Neural progenitor cell (in vitro differentiated cells): ENCODE measurements at regions not wholly inside any gene's neighbourhood (a gene's known extent, or its start where the extent isn't known, plus 50 kb on each side); places are given as distances from the start of the nearest gene placed in this dataset.

Source experiments
- DNase-seq: peaks from one replicate; pipeline ENCODE4 v3.0.0-alpha.2; 2016; ENCODE audit warnings: low spot score
- H2AFZ ChIP-seq: fragments of 200-600 bp; sonication (generic); replicated peaks from 2 replicates; pipeline ENCODE4 v1.6.1; 2016; ENCODE audit warnings: antibody characterized with exemption
- H3F3A ChIP-seq: fragments of 200-600 bp; sonication (generic); 2 replicates; pipeline ENCODE4 v1.6.1; 2016; ENCODE audit warnings: antibody characterized with exemption, low read depth
- H3K27ac ChIP-seq: fragments of 200-600 bp; sonication (generic); 2 replicates; pipeline ENCODE4 v1.5.1; 2016; ENCODE audit warnings: mild to moderate bottlenecking
- H3K27me3 ChIP-seq: fragments of 200-600 bp; sonication (generic); 2 replicates; pipeline ENCODE4 v1.6.1; 2016; ENCODE audit warnings: mild to moderate bottlenecking, moderate library complexity
- H3K36me3 ChIP-seq: fragments of 200-600 bp; sonication (generic); 2 replicates; pipeline ENCODE4 v1.5.1; 2016
- H3K4me1 ChIP-seq: fragments of 200-600 bp; sonication (generic); 2 replicates; pipeline ENCODE4 v1.6.1; 2016; ENCODE audit warnings: mixed run types
- H3K4me2 ChIP-seq: fragments of 200-600 bp; sonication (generic); 2 replicates; pipeline ENCODE4 v1.6.1; 2016
- H3K4me3 ChIP-seq: fragments of 200-600 bp; sonication (generic); 2 replicates; pipeline ENCODE4 v1.5.1; 2016
- H3K79me2 ChIP-seq: fragments of 200-600 bp; sonication (generic); 2 replicates; pipeline ENCODE4 v1.6.1; 2016; ENCODE audit warnings: low read depth
- H3K9ac ChIP-seq: fragments of 200-600 bp; sonication (generic); 2 replicates; pipeline ENCODE4 v1.6.1; 2016
- H3K9me3 ChIP-seq: fragments of 200-600 bp; sonication (generic); 2 replicates; pipeline ENCODE4 v1.5.1; 2016; ENCODE audit warnings: low read depth
- H4K20me1 ChIP-seq: fragments of 200-600 bp; sonication (generic); 2 replicates; pipeline ENCODE4 v1.6.1; 2016; ENCODE audit warnings: low read depth
- H3K27ac Mint-ChIP-seq: 3 replicates; pipeline ENCODE4 v1.8.0; 2021; ENCODE audit warnings: mixed read lengths
- H3K27me3 Mint-ChIP-seq: 2 replicates; pipeline ENCODE4 v1.8.0; 2022; ENCODE audit warnings: low read depth, mild to moderate bottlenecking, inconsistent platforms, moderate library complexity, mixed read lengths; ENCODE audit not compliant: insufficient read depth
- H3K36me3 Mint-ChIP-seq: 3 replicates; pipeline ENCODE4 v1.8.0; 2021; ENCODE audit warnings: mixed read lengths
- H3K4me1 Mint-ChIP-seq: 3 replicates; pipeline ENCODE4 v1.8.0; 2021; ENCODE audit warnings: mixed read lengths
- H3K4me3 Mint-ChIP-seq: 3 replicates; pipeline ENCODE4 v1.8.0; 2021; ENCODE audit warnings: mild to moderate bottlenecking, moderate library complexity, mixed read lengths
- H3K9me3 Mint-ChIP-seq: 3 replicates; pipeline ENCODE4 v1.8.0; 2020; ENCODE audit warnings: mixed read lengths
- EZH2 ChIP-seq: fragments of 200-600 bp; sonication (generic); IDR thresholded peaks from 2 replicates; pipeline ENCODE4 v1.6.1; 2017; ENCODE audit warnings: antibody characterized with exemption, mild to moderate bottlenecking, moderate library complexity
- EZH2phosphoT487 ChIP-seq: fragments of 200-600 bp; sonication (generic); IDR thresholded peaks from 2 replicates; pipeline ENCODE4 v1.6.1; 2017; ENCODE audit warnings: antibody characterized with exemption
- TF ChIP-seq, protein P1 (sequence below): fragments of 200-600 bp; sonication (generic); IDR thresholded peaks from 2 replicates; pipeline ENCODE4 v1.5.1; 2017; ENCODE audit warnings: antibody characterized with exemption, mild to moderate bottlenecking

DNA sequence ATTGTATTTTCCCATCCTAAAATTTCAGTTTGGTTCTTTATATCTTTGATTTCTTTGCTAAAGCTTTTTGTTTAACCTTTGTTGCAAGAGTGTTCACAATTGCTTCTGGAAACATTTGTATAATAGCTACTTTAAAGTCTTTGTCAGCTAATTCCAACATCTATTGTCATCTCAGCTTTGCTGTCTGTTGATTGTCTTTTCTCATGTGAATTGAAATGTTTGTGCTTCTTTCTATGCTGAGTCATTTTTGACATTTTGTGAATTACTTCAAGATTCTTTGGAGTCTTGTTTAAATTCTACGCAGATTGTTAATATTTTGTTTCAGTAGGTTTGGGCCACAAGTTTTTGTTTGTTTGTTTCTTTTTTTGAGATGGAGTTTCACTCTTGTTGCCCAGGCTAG, 73.2 kb downstream of the SUCNR1 start:
- no peak overlapping the region for H3K9ac ChIP-seq
- no peaks in the 10 kb centered on the region for H3F3A ChIP-seq
- H3K36me3 Mint-ChIP-seq: no peaks in the 10 kb centered on the region
- no peaks in the 10 kb centered on the region for H4K20me1 ChIP-seq
- no peak overlapping the region for H3K4me3 ChIP-seq
- peaks cover 4% of the 10 kb centered on the region for H3K27me3 Mint-ChIP-seq
- H3K9me3 ChIP-seq: no peaks in the 10 kb centered on the region
- no peaks in the 10 kb centered on the region for H3K27me3 ChIP-seq
- no peak overlapping the region for H2AFZ ChIP-seq
- H3K4me3 Mint-ChIP-seq: no peak overlapping the region
- no peak overlapping the region for H3K27ac Mint-ChIP-seq
- TF ChIP-seq EZH2 (no peak), EZH2phosphoT487 (no peak)
- TF ChIP-seq, protein P1, sequence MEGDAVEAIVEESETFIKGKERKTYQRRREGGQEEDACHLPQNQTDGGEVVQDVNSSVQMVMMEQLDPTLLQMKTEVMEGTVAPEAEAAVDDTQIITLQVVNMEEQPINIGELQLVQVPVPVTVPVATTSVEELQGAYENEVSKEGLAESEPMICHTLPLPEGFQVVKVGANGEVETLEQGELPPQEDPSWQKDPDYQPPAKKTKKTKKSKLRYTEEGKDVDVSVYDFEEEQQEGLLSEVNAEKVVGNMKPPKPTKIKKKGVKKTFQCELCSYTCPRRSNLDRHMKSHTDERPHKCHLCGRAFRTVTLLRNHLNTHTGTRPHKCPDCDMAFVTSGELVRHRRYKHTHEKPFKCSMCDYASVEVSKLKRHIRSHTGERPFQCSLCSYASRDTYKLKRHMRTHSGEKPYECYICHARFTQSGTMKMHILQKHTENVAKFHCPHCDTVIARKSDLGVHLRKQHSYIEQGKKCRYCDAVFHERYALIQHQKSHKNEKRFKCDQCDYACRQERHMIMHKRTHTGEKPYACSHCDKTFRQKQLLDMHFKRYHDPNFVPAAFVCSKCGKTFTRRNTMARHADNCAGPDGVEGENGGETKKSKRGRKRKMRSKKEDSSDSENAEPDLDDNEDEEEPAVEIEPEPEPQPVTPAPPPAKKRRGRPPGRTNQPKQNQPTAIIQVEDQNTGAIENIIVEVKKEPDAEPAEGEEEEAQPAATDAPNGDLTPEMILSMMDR: no peak
- H3K36me3 ChIP-seq: no peaks in the 10 kb centered on the region
- no peak overlapping the region for H3K4me2 ChIP-seq
- no peaks in the 10 kb centered on the region for H3K79me2 ChIP-seq
- peaks cover 4% of the 10 kb centered on the region for H3K9me3 Mint-ChIP-seq
- DNase-seq: no peak
- H3K4me1 ChIP-seq: no peaks in the 10 kb centered on the region
- no peak overlapping the region for H3K27ac ChIP-seq
- H3K4me1 Mint-ChIP-seq: no peaks in the 10 kb centered on the region

DNA sequence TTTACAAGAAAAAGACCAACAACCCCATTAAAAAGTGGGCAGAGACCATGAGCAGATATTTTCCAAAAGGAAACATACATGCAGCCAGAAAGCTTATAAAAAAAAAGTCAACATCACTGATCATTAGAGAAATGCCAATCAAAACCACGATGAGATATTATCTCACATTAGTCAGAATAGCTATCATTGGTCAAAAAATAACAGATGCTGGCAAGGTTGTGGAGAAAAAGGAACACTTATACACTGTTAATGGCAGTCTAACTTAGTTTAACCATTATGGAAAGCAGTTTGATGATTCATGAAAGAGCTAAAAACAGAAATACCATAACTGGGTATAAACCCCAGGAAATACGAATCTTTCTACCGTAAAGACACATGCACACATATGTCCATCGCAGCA, 76.3 kb downstream of the SUCNR1 start:
- H3K9me3 ChIP-seq: no peaks in the 10 kb centered on the region
- no peak overlapping the region for H2AFZ ChIP-seq
- peaks cover 4% of the 10 kb centered on the region for H3K9me3 Mint-ChIP-seq
- H3K4me1 Mint-ChIP-seq: no peaks in the 10 kb centered on the region
- H3K4me1 ChIP-seq: no peaks in the 10 kb centered on the region
- H3K4me3 ChIP-seq: no peak overlapping the region
- no peak overlapping the region for H3K4me2 ChIP-seq
- no peak overlapping the region for H3K4me3 Mint-ChIP-seq
- H3K27me3 Mint-ChIP-seq: peaks cover 4% of the 10 kb centered on the region
- TF ChIP-seq, protein P1: no peak
- TF ChIP-seq EZH2phosphoT487: no peak
- no peak for TF ChIP-seq EZH2
- no peak for DNase-seq
- no peaks in the 10 kb centered on the region for H3K27me3 ChIP-seq
- no peaks in the 10 kb centered on the region for H3F3A ChIP-seq
- H3K27ac Mint-ChIP-seq: no peak overlapping the region
- no peaks in the 10 kb centered on the region for H3K79me2 ChIP-seq
- no peaks in the 10 kb centered on the region for H4K20me1 ChIP-seq
- no peaks in the 10 kb centered on the region for H3K36me3 Mint-ChIP-seq
- no peaks in the 10 kb centered on the region for H3K36me3 ChIP-seq
- H3K9ac ChIP-seq: no peak overlapping the region
- H3K27ac ChIP-seq: no peak overlapping the region

DNA sequence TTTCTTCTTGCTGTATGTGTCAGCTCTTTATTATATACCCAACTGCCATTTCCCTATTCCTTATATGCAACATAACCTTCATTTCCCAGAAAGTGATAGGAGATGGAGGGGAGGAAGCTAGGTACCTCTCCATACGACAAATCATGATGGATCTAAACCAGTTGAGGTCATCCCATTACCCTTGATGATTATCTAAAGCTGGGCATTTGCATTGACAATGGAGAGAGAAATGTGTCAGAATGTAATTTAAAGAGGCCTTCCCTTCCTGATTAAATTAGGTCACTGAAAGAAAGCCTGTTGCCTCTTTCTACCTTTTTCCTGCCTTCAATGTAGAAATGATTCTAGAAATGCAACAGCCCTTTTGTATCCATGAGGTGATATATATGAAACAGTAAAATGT, 81.9 kb downstream of the SUCNR1 start:
- TF ChIP-seq EZH2: no peak
- TF ChIP-seq, protein P1: no peak
- no peak for TF ChIP-seq EZH2phosphoT487
- H3K9me3 Mint-ChIP-seq: no peaks in the 10 kb centered on the region
- Histone ChIP-seq H3K4me3 (no peak overlapping the region), H3K9me3 (no peaks in the 10 kb centered on the region), H3F3A (no peaks in the 10 kb centered on the region), H2AFZ (no peak overlapping the region), H3K4me2 (no peak overlapping the region), H3K9ac (no peak overlapping the region), H4K20me1 (no peaks in the 10 kb centered on the region), H3K27ac (no peak overlapping the region), H3K4me1 (no peaks in the 10 kb centered on the region), H3K79me2 (no peaks in the 10 kb centered on the region), H3K27me3 (no peaks in the 10 kb centered on the region), H3K36me3 (no peaks in the 10 kb centered on the region)
- H3K27ac Mint-ChIP-seq: no peak overlapping the region
- H3K4me1 Mint-ChIP-seq: no peaks in the 10 kb centered on the region
- H3K36me3 Mint-ChIP-seq: no peaks in the 10 kb centered on the region
- no peak for DNase-seq
- H3K27me3 Mint-ChIP-seq: peaks cover 2% of the 10 kb centered on the region
- no peak overlapping the region for H3K4me3 Mint-ChIP-seq
